GM10248 (cell line): ENCODE measurements at regions not wholly inside any gene's neighbourhood (a gene's known extent, or its start where the extent isn't known, plus 50 kb on each side); places are given as distances from the start of the nearest gene placed in this dataset.

Source experiments
- CTCF ChIA-PET: fragments of 300-600 bp; sonication (Branson Sonifier 250); formaldehyde crosslinking; extraction: SDS; loops from one replicate; lab custom pipeline; 2021; ENCODE audit warnings: antibody characterized with exemption; lab: Yijun Ruan, JAX
- POLR2A ChIA-PET: fragments of 350-650 bp; sonication (Branson Sonifier 250); formaldehyde crosslinking; extraction: SDS; loops from one replicate; lab custom pipeline; 2020; ENCODE audit warnings: antibody characterized with exemption; lab: Yijun Ruan, JAX
- DNase-seq: peaks from one replicate; pipeline ENCODE4 v3.0.0; 2012; ENCODE audit errors: extremely low spot score
- TF ChIP-seq, protein P1 (sequence below): IDR thresholded peaks from 2 replicates; pipeline ENCODE4 v1.5.1; 2012; ENCODE audit warnings: mild to moderate bottlenecking, low read depth; ENCODE audit errors: extremely low read depth, missing control alignments, control extremely low read depth

DNA sequence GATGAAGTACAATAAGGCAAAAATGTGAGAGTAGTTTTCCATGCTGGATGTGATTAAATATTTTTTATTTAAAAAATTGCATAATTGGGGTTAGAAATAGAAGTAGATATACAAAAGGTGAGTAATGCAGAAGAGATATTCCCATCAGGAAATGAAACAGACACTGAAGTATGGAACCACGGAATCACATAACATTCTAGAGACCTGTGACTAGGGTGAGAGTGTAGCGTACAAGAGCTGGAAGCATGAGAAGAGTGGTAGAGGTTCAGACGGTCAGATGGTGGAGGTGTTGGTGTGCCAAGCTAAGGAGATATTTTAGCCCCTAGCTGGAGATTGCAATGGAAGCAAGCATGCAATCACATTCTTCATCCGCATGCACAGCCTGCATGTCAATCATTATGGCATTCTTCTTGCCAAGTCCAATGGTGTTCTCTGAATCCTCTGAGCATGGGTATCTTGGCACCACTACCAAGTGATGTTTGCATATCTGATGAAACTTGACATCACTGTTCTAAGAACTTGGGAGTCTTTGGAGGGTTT lies 587.8 kb downstream of the PSAT1 start:
- POLR2A ChIA-PET = no interaction called here
- TF ChIP-seq, protein P1, sequence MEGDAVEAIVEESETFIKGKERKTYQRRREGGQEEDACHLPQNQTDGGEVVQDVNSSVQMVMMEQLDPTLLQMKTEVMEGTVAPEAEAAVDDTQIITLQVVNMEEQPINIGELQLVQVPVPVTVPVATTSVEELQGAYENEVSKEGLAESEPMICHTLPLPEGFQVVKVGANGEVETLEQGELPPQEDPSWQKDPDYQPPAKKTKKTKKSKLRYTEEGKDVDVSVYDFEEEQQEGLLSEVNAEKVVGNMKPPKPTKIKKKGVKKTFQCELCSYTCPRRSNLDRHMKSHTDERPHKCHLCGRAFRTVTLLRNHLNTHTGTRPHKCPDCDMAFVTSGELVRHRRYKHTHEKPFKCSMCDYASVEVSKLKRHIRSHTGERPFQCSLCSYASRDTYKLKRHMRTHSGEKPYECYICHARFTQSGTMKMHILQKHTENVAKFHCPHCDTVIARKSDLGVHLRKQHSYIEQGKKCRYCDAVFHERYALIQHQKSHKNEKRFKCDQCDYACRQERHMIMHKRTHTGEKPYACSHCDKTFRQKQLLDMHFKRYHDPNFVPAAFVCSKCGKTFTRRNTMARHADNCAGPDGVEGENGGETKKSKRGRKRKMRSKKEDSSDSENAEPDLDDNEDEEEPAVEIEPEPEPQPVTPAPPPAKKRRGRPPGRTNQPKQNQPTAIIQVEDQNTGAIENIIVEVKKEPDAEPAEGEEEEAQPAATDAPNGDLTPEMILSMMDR = no peak
- DNase-seq = no peak
- CTCF ChIA-PET = interaction anchor here (1.3 to 2.0 kb wide), 2 partner anchors 11 to 15 kb away, joined by 3 to 6 read pairs; no protein-coding TSS in a partner anchor

DNA sequence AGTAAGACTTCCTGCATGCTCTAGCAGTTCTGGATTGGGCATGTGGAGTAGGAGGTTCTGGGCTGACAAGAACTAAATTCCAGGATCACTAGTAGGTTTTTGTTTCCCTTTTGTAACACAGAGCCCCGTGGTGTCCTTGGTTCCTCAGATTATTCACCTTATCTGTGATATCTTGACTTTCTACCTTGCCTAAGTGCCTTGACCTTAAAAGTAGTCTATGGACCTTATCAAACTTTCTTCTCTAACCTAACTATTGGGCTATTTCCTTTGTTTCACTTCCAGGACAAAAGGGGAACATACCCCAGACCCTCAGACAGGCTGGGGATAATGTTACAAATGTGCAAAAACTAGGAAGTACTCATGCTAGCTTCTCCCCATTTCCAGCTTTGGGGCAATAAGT lies 595.3 kb downstream of the PSAT1 start:
- no peak for DNase-seq
- POLR2A ChIA-PET = no interaction called here
- CTCF ChIA-PET = interaction anchor here (1.4 kb wide), 1 partner anchor 94 kb away, joined by 3 read pairs; no protein-coding TSS in a partner anchor

DNA sequence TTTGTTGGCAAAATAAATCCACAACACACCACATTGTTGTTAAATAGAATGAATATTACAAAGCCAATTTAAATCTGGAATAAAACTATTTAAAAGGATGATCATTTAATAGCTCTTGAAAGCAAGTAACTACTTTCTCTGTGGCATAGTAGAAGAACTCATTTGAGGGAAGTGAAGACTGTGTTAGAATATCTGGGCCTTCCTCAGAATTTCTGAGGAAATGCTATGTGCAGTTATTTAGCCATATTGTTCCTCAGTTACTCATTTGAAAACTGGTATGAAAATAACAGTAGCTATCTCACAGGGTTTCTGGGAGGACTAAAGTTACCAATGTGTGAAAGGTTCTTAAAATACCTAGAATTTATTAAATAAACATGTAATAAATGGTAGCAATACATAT lies 595.8 kb downstream of the PSAT1 start:
- CTCF ChIA-PET = interaction anchor here (1.4 kb wide), 1 partner anchor 95 kb away, joined by 3 read pairs; no protein-coding TSS in a partner anchor
- DNase-seq = no peak
- TF ChIP-seq, protein P1 = no peak
- POLR2A ChIA-PET = no interaction called here

More for the DNA sequence above, 595.3 kb downstream of the PSAT1 start:
- TF ChIP-seq, protein P1 = no peak

DNA sequence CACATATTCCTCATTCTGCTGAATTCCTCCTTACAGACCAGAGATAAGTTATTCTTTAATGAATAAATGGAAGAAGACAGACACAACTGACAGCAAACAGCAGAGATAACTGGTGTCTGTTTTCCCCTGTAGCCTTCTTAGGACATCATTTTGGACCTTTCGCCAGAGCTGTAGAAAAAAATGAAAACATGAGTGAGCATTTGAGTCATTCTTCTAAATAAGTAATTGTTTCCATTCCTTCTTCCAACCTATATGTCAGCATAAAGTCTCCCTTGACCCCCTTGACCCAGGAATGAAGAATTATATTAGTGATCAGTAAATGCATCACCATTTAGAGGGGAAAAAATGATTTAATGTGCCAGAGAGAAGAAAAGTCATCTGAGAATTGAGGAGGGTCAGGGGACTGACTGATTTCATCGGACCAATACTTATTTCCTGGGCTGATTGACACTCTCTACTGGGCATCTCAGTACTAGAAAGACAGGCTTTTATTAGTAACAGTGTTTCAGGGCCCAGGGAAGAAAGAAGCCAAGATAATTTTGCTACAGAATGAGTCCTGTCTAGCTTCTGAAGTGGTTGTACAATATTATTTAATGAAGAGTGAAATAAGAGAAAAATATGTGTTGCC lies 597.0 kb downstream of the PSAT1 start:
- ChIA-PET CTCF (no interaction called here), POLR2A (no interaction called here)
- DNase-seq = no peak
- TF ChIP-seq, protein P1 = no peak

DNA sequence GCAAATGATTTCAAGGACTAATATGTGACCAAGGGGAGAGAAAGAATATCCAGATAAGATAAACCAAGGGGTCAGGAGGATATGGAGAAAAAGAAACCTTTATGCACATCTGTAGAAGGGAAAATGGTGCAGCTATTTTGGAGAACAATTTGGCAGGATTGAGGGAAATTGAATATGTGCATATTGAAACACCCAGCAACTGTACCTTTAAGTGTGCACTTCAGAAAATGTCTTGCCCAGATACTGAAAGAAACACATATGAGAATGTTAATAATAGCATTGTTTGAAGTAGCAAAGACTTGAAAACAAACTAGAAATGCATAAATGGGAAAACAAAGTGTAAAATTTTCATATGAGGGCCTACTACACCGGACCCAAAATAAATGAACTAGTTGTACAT lies 599.6 kb downstream of the PSAT1 start:
- POLR2A ChIA-PET = no interaction called here
- CTCF ChIA-PET = no interaction called here
- TF ChIP-seq, protein P1 = no peak
- no peak for DNase-seq

DNA sequence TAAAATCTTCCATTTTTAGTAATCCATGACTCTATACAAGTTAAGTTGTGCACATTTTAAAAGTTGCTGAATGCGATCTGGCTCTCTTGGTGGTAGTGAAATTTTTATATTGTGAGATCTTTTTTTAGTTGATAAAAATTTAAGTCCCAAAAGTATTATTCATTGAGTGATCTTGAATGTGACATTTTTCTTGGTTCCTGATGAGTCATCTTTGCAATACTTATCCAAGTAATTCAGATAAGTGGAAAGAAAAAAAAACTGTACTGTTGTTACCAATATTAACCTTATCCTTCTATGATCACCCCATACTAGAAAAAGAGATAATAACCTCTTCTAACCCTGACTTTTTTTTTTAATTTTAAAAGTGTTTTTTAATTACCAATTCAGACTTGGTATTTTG lies 601.3 kb downstream of the PSAT1 start:
- POLR2A ChIA-PET = no interaction called here
- TF ChIP-seq, protein P1 = no peak
- CTCF ChIA-PET = no interaction called here
- DNase-seq = no peak

DNA sequence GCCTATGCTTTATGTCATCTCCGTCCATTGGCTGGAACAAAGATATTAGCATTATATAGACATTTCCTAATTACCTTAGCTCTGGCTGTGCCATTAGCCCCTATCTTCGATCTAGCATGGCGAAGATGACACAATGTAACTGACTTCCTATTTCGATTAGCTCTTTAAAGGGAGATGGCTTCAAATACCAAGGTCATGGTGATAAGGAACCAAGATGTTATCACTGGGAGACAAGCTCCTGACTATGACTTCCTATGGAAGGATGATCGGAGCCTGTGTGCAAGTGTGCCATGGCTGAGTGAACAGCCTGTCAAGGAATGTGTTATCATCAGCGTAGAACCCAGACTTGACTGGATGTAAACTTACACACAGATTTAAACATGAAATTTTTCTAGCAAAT lies 602.1 kb downstream of the PSAT1 start:
- DNase-seq = no peak
- TF ChIP-seq, protein P1 = no peak
- POLR2A ChIA-PET = no interaction called here
- CTCF ChIA-PET = no interaction called here
